SK-N-DZ (cell line): ENCODE measurements at regions not wholly inside any gene's neighbourhood (a gene's known extent, or its start where the extent isn't known, plus 50 kb on each side); places are given as distances from the start of the nearest gene placed in this dataset.

Experiments
- DNase-seq: peaks from one replicate; pipeline ENCODE4 v3.0.0-alpha.2; 2015; ENCODE audit warnings: low spot score

DNA sequence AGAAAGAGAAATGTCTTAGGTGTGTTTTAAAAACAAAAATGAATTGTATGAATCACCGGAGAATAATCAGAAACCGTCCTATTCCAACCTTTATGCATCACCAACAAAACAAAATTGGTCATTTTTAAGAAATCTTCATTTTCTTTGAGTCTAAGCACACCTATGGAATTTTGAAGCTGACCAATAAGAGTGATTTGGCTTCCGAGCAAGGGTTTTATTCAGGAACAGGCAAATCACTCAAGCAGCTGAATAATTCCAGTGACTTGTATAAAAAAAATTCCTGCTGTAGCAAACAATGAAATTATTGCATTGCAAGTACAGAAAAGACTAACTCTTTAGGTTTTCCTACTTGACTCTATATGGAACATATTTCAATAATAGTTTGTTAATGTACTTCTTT, 83.8 kb upstream of the FNDC3B start:
- DNase-seq, result no peak

DNA sequence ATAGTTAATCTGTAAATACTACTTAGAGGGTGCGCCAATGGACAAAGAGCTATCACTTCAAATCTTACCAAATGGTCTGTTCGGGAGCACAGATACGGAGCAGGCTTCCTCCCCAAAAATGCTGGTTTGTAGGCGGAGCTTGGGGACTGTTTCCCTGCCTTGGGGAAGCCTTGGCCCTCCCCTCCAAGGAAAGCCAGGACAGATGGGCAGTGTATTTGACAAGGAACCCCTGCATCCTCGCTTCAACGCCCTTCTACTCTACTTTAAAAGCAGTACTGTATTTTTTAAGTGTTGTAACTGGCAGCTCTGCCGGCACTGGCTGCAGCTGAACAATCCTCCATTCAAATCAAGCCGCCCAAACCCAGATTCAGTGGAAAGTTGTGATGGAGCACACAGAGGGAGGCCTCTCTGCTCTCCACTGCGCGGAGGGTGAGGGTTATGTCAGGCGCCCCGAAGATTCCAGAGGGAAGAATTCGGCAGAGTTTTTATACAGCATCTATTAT, 83.1 kb upstream of the FNDC3B start:
- DNase-seq, result no peak

DNA sequence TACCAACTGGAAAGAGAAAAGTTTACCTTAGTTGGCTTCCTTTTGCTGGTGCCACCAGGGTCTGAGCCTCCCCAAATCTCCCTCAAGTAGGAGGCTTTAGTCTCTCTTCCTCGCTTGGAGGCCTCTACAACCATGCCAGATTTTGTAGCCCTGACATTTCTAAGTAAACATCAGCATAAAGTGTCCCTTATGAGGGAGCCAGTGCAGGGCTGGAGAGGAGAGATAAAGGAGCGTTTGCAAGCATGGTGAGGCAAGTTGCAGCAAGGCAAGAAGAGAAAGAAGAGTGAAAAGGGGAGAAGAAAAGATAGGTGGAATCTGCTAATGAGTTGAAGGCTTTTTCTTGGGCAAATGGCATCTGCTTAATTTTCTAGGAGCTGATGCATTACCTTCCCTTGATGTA, 82.7 kb upstream of the FNDC3B start:
- DNase-seq, result no peak

DNA sequence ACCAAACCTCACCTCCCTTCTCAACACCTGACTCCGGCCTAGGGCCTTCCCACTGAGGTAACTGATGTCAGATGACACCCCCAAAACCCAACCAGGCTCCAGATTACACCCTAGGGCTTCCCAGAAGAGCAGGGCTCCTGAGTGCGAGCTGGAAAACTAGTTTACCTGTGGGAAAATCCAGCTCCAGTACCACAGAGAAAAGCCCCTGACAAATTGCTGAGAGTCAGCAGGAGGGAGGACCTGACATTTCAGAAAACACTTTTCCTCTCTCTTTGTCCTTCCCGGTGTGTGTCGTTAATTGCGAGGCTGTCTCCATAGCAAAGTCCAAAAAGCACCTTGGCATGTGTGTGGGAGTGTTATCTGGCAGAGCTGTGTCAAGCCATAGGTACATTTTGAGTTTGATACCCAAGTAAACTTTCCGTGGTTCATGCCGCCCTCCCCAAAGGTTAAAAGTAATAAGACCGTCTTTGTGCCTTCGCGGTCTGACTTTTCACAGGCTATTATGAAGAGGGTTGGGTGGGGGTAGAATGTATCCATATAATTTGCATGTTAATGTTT, 79.8 kb upstream of the FNDC3B start:
- no peak for DNase-seq

DNA sequence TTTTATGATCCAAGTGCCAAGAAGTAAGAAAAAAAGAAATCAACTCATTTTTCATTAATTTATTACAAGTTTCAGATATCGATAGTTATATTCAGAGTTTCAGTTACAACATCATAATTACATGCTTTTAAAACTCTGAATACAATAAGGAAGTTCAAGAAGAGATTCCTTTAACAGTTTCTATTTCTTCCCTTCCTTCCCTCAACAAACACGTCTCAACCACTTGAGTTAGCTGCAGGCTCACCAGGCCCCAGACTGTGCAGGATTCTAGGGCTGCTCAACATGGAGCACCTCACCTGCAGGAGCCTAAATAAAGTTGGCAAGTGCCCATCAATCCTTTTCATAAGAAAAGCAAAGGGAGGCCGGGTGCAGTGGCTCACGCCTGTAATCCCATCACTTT, 79.2 kb upstream of the FNDC3B start:
- DNase-seq, result no peak

DNA sequence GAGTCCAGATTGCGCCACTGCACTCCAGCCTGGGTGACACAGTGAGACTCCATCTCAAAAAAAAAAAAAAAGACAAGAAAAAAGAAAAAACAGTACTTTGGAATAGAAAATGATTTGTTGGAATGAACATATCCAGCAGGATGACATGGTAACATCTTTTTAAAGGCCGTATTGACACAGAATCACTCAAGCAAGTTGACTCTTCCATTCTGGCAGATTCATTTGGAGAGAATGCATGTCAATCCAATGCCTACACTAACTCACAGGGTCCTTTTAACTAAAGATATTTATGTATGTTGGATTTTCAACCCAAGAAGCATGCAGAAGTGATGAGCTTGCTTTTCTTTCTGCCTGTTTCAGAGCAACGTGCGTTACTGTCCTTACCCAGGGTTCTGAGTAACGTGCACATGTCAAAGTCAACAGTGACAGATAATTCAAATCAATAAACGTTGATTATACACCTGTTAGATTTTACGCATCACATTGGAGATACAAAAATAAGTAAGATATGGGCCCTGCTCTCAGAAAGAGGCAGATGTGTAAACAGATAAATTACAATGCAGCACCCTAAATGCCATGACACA, 77.1 kb upstream of the FNDC3B start:
- no peak for DNase-seq

DNA sequence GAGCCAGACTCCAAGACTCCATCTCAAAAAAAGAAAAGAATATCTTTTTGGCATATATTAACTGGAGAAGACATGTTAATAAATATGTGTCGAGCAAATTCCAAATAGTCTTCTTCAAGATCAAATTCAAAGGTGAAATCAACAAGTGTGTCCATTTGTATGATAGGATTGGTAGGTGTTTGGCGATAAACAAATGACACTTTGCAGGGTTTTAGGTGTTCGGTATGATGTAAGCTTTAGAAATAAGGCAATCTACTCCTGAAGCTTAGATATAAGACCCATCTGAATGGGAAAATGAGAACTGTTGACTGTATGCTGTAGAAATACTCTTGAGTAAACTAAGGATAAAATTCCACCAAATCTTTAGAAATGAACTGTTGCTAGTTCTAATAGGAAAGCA, 75.8 kb upstream of the FNDC3B start:
- DNase-seq, result no peak

DNA sequence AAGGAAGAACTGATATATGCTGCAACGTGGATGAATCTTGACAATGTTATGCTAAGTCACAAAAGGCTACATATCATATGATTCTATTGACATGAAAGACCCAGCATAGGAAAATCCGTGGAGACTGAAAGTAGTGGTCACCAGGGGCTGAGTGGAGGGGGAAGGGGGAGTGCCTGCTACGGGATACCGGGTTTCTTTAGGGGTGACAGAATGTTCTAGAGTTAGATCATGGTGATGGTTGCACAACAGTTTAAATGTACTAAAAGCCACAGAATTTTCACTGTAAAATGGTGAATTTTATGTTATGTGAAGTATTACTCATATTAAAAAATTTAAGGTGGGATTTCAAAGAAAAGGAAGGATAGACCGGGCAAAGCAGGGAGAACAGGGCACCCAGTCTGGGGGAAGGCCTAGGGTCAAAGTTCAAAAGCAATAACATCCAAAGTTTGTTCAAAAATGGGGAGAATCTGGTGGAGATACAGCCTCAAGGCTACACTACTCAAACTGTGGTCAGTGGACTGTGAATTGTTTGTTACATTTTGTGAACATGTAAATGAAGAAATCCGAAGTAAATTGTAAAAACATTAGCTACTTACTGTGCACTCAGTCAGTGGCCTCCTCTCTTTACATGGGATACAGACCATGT, 74.2 kb upstream of the FNDC3B start:
- no peak for DNase-seq

DNA sequence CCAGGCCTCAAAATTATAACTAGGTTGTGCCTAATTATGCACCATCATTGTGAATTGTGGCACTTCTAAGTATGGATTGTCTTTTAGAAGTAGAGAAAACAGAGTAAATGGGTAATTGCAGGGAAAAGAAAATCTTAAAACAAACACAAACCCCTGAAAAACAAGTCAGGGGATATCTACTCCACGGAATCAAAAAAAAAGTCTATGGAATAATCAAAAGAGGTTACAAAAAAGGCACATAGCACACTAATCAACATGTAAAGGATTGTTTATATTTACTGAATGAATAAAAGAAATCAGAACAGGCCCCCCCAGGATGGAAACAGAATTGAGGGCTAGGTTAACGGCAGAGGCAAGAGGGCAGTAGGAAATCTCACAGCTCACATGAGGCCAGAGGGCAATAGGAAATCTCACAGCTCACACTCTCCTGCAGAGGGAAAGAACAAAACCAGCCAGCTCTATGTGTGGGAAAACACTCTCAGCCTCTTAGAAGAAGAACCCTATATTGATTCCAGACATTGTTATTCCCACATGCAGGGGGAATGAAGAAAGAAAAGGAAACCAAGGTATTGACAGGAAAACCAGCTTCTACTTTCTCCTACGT, 72.7 kb upstream of the FNDC3B start:
- no peak for DNase-seq

DNA sequence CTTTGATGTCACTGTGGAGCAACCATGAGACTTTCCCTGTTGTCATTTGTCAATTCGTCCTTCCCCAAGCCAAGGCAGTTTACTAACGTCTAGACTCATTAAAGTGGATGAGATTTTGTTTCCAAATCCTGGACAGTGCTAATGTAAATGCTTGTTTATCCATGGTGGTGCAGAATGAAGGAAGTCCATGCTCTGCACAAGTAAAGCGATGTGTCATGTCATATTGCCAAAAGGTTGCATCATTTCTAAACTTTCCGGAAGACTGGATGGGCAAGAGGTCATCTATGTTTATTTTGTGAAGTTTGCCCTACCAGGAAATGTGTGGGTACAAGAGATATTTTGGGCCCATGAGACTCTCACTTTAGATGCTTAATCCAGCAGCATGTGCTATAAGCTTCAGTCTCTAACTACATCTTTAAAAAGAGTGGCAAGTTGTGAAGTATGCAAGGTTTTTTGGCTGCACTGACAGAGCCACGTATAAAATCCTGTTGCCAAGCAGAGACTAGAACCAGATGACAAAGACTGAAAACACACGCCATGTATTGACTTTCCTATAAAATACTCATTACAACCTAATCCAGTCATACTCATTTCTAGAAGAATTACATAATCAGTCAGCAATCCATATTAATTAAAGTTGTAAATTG, 72.1 kb upstream of the FNDC3B start:
- DNase-seq, result no peak

DNA sequence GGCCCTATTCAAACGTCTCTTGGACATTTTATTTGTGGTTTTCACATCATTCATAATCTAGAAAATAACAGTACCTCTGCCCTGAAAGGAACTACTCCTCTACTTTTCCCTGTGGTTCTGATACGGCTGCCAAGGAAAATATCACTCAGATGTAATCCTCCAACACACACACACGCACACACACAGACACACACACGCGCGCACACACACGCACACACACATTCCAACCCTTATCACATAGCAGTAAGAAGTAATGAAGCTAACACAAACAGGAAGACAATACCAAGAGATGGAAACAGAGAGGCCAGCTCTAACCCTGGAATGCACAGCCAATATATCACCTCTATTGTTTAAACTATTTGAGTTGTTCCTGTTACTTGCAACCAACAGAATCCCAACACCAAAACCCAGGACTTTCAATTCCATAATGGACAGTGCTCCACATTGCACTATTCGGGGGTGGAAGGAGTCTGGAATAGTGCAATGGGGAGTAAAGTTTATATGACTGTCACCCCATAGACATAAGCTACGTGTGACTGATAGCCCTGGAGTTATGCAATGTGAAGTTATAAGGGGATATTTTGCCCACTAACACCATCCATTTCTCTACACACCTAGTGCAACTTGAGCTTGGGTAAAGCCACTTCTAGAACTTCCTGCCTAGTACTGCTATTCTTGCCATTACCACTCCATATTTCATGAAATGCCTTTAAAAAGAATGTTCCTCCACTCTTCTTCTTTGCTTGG, 71.3 kb upstream of the FNDC3B start:
- no peak for DNase-seq

DNA sequence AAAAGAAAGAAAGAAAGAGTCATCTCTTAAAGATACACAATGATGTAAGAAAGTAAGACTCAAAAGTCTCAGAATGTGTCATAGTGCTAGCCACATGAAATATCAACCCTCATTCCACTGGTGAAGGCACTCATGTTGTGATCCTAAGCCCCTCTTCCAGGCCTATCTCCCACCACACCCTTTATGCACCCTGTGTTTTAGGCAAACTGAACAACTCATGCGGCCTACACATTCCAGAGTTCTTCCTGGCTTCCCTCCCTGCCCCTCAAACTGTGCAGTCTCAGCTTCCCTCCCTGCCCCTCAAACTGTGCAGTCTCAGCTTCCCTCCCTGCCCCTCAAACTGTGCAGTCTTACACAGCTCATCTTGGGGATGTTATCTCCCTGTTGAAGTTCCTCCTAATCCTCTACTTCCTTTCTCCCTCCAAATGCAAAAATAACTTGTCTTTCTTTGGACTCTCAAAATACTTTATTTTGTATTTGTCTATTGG, 69.0 kb upstream of the FNDC3B start:
- DNase-seq, result no peak

DNA sequence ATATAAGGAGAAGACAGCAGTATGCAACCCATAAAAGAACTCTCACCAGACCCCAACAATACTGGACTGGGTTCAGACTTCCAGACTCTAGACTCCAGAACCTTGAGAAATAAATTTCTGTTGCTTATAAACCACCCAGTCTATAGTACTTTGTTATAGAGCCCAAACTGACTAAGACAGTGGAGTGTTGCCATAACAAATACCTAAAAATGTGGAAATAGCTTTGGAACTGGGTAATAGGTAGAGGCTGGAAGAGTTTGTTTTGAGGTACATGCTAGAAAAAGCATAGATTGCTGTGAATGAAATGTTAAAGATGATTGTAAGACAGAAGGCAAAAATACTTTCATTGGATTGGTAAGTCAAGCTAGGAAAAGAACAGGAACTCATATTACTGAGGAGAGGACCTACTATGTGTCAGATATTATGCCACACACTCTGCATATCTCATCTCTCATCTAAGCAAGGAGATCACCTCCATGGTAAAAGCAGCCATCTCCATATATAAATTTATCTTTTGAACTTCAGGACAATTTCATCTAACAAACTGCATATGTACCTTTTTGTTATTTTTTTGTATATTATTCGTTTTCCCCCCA, 67.4 kb upstream of the FNDC3B start:
- DNase-seq, result no peak

DNA sequence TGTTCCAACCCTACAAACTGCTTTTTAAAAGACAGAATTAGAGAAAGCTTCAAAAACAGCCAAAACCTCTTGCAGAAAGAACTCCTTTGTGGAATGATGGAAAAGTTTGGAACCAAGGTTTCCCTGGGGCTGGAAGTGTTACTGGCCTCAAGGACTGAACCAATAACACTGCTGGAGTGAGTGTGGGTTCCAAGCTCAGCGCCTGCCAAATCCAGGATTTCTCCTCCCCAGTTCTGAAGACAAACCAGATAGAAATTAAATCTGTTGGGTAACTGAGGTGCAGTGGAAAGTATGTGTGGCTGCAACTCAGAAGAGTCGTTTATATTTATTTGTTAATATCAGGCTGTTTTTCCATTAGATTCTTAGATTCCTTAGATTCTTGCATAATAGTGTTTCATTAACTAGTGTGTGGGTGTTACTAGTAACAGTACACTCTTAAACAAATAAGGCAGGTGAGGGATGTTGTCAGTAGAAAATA, 66.5 kb upstream of the FNDC3B start:
- DNase-seq, result no peak

DNA sequence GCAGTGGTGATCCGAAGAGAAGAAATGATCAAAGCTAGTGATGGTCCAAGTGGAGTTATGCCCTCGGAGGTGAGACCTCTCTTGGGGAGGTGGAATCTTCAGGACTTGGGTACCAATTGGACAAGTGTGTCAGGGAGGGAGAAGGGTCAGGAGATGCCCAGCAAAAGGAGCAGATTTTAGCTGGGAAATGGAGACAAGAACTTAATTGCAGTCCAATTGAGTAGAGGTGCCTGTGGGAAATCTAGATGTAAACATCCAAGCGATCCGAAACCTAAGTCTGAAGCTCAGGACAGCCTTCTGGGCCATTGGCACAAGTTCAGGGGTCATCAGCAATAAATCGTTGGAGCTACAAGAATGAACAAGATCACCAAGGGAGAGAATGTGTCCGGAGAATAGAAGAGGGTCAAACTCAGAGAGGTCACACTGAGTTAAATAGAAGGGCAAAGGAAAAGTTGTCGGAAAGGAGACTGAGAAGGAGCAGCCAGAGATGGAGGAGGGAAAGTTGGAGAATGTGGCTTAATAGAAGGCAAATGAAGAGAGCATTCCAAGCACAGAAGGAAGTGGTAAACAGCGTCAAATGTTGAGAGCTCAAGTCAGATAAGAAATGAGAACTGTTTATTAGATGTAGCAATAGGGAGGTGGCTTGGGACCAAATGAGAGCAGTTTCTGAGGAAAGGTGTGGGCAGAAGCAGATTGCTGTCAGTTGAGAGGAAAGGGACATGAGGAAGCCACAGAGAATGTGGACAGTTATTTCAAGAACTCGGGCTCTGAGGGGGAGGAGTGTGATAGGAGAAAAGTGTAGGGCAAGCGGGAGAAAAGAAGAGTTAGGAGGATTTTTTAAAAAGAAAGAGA, 64.2 kb upstream of the FNDC3B start:
- DNase-seq, result no peak

DNA sequence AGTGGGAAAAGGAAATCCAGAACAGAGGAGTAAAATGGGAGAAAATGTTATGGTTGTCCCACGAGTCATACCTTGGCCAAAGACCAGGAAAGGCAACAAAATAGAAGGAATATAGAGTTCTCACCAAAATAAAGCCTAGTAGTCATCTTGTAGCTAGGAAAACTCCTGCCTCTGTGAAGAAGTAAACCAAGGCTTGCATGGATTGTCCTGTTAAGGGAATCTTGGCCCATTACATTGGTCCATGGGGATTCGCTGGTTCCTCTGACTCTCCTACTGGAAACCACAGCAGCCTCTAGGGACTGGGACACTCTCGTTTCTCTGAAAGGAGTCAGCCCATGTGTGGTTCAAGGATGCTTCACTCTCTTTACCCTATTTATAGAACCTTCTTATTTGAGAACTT, 62.9 kb upstream of the FNDC3B start:
- no peak for DNase-seq

DNA sequence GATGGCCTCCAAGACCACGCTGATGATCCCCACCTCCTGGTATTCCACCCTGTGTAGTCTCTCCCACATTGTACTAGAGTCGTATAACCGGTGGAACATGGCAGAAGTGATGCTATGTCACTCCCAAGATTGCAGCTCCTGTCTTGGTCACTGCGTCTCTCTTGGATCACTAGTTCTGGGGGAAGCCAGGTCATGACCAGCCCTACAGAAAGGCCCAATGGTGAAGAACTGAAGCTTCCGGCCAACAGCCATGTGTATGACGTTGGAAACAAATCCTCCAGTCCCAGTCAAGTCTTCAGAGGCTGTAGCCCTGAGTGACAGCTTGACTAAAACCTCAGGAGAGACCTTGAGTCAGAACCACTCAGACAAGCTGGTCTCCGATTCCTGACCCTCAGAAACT, 61.9 kb upstream of the FNDC3B start:
- DNase-seq, result no peak

DNA sequence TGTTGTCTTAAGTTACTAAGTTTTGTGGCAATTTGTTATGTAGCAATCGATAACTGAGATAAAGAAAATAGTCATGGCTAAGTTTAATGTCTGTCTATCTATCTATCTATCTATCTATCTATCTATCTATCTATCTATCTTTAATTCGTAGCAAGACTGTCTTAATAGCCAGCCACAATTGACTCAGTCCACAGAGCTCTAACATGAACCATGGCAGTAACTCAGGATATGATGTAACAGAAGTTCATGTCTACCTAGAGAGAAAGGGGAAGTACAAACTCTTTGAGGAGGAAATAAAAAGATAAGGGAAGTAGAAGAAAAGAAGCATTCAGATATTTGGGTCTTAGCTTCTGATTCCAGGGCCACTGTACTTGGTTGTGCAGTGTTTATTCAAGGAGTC, 61.5 kb upstream of the FNDC3B start:
- no peak for DNase-seq

DNA sequence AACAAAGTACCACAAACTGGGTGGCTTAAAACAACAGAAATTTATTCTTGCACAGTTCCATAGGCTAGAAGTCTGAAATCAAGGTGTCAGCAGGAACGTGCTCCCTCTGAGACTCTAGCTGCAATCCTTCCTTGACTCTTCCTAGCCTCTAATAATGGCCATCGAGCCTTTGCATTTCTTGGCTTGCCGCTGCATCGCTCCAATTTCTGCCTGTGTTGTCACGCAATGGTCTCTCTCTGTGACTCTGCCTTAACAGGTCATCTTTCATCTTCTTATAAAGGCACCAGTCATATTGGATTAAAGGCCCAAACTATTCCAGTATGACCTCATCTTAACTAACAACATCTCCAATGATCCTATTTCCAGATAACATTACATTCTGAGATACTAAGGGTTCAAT, 61.0 kb upstream of the FNDC3B start:
- DNase-seq, result no peak

DNA sequence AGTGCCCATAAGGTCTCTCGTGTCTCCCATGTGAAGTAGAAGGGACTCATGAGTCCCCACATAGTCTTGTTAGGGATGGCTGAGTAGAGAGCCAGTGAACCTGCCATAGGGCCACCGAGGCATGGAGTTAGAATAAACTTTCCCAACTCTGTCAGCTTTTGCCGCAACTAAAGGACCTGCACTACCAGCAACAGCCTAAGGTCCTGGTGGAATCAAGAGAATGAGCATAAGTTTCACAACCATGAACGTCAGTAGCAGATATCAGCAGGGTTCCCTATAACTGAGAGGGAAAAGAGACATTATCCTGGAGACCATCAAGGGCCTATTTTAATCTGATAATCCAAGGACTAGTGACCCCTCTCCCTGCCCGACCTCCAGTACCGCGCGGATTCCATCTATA, 60.3 kb upstream of the FNDC3B start:
- DNase-seq, result no peak
